ENCODE measurements at regions not wholly inside any gene's neighbourhood (a gene's known extent, or its start where the extent isn't known, plus 50 kb on each side); places are given as distances from the start of the nearest gene placed in this dataset.
"Not testable (repeated sequence)": the region's sequence is repeated elsewhere in the genome, so short reads cannot be mapped to it uniquely, and the experiment has no call there.

- no peak for DNase-seq (ENCODE audit: low read depth)
Measured at GRCh38 chr7:23887660-23888059, 177.6 kb downstream of the STK31 start.

- DNase-seq (ENCODE audit: low read depth): no peak
Measured at GRCh38 chr7:23888958-23889357, 178.9 kb downstream of the STK31 start.

GRCh38 chr7:23889566-23889965 lies 179.5 kb downstream of the STK31 start:
- DNase-seq (ENCODE audit: low read depth): no peak

- no peak for DNase-seq (ENCODE audit: low read depth)
Measured at GRCh38 chr7:23892019-23892418, 182.0 kb downstream of the STK31 start.

- no peak for DNase-seq (ENCODE audit: low read depth)
Measured at GRCh38 chr7:23893176-23893941, 183.3 kb downstream of the STK31 start.

GRCh38 chr7:23893942-23894891 lies 184.2 kb downstream of the STK31 start:
- peak; percentile 19 for DNase-seq (ENCODE audit: low read depth)

GRCh38 chr7:23894892-23895569 lies 185.0 kb downstream of the STK31 start:
- DNase-seq (ENCODE audit: low read depth): no peak

GRCh38 chr7:23895666-23896096 lies 185.7 kb downstream of the STK31 start:
- no peak for DNase-seq (ENCODE audit: low read depth)

- no peak for DNase-seq (ENCODE audit: low read depth)
Measured at GRCh38 chr7:23898619-23899018, 188.6 kb downstream of the STK31 start.

GRCh38 chr7:23904901-23905300 lies 194.9 kb downstream of the STK31 start:
- DNase-seq (ENCODE audit: low read depth): not testable (repeated sequence)

GRCh38 chr7:23907012-23907411 lies 197.0 kb downstream of the STK31 start:
- DNase-seq (ENCODE audit: low read depth): no peak

GRCh38 chr7:23909426-23909825 lies 199.4 kb downstream of the STK31 start:
- no peak for DNase-seq (ENCODE audit: low read depth)

GRCh38 chr7:23912065-23912464 lies 202.0 kb downstream of the STK31 start:
- no peak for DNase-seq (ENCODE audit: low read depth)

- no peak for DNase-seq (ENCODE audit: low read depth)
Measured at GRCh38 chr7:23913016-23913415, 203.0 kb downstream of the STK31 start.

- no peak for DNase-seq (ENCODE audit: low read depth)
Measured at GRCh38 chr7:23915236-23915635, 205.2 kb downstream of the STK31 start.

- DNase-seq (ENCODE audit: low read depth): no peak
Measured at GRCh38 chr7:23918286-23918685, 208.3 kb downstream of the STK31 start.

- no peak for DNase-seq (ENCODE audit: low read depth)
Measured at GRCh38 chr7:23918856-23919255, 208.8 kb downstream of the STK31 start.

- no peak for DNase-seq (ENCODE audit: low read depth)
Measured at GRCh38 chr7:23925088-23925487, 215.1 kb downstream of the STK31 start.

GRCh38 chr7:23927709-23928417 lies 217.8 kb downstream of the STK31 start:
- DNase-seq (ENCODE audit: low read depth): no peak

GRCh38 chr7:23928418-23928775 lies 218.4 kb downstream of the STK31 start:
- no peak for DNase-seq (ENCODE audit: low read depth)

GRCh38 chr7:23930312-23930711 lies 220.3 kb downstream of the STK31 start:
- DNase-seq (ENCODE audit: low read depth): no peak

GRCh38 chr7:23931633-23932032 lies 221.6 kb downstream of the STK31 start:
- DNase-seq (ENCODE audit: low read depth): no peak
